ENCODE measurements at regions not wholly inside any gene's neighbourhood (a gene's known extent, or its start where the extent isn't known, plus 50 kb on each side); places are given as distances from the start of the nearest gene placed in this dataset.

GRCh38 chr15:79496838-79497237 is 64.7 kb downstream of the MINAR1 start:
- no peak for TF ChIP-seq CTCF (IDR thresholded peaks at IDR 0.05)
- TF ChIP-seq POLR2A (IDR thresholded peaks at IDR 0.05): no peak
